NCI-H1048 (cell line): ENCODE measurements at regions not wholly inside any gene's neighbourhood (a gene's known extent, or its start where the extent isn't known, plus 50 kb on each side); places are given as distances from the start of the nearest gene placed in this dataset.

Source experiments
- DNase-seq: peaks from one replicate; lab custom pipeline; 2025; lab: John Stamatoyannopoulos, UW

GRCh38 chr6:14321992-14322772 lies 204.6 kb downstream of the CD83 start:
- DNase-seq = no peak

- no peak for DNase-seq
Measured at GRCh38 chr6:14322841-14323240, 205.3 kb downstream of the CD83 start.

DNA sequence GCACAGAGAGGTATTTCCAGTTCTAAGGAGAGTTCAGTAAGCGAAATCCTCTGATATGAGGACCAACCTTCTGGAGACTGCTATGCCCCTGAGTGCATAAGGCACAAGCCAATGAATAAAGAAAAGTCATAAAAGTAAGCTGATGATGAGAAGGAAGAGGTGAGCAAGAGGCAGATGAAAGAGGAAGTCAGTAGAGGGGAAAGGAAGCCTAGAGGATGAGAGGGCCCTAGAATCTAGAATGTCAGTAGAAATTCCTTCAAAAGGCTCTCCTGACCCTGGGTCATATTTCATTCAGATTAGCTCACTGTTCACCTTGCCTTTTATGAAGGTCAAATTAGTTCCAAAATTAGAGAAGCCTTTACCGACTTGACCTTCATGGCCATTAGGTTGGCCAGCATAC lies 209.2 kb downstream of the CD83 start:
- DNase-seq = no peak

- no peak for DNase-seq
Measured at GRCh38 chr6:14328163-14328562, 210.6 kb downstream of the CD83 start.

DNA sequence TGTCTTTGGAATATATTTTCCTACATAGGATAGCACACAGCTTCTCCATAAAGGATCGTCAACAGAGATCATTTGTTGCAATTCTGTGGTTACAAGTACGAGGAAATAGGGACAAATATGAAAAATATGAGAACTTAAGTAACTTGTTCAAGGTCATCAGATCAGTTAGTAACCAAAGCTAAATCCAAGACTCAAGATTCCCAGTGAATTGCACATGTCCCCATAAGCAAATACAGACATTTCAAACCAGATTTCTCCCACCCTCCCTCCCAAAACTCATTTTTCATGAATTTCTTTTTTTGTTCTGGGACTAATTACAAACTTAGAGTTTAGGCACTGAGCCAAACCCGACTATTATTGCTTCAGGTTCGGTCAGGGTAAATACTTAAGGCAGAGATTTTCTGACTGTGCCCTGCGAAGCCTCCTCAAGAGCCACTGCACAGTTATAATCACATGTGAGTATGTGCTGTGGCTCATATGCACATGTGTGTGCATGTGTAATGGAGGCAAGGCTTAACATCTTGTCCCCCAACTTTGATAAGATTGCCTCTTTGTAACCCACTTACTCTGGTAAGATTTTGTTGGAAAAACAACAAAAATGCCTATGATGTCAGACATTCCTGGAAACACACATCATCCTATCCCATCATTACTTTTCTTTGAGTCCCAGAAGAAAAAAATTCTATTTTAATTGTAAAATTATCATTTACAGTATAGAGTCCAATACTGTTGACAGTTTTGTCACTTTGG lies 216.2 kb downstream of the CD83 start:
- no peak for DNase-seq

DNA sequence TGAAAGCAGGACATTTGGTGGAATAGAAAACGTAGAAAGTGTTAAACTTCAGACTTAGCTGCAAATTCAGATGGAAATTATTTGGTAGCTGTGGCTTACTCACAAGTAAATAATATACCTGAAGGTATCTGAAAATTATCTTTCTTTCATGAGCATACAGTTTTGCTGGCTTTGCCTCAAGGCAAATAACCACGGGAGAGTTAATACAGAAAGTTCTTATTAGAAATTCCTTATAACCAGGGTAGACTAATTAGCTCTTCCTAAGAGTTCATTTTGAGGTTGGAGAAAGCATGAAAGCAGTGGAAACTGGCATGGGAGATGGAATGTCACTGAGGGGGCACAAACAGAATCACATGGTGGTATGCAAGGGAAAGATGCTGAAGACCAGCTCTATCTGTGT lies 217.5 kb downstream of the CD83 start:
- no peak for DNase-seq

DNA sequence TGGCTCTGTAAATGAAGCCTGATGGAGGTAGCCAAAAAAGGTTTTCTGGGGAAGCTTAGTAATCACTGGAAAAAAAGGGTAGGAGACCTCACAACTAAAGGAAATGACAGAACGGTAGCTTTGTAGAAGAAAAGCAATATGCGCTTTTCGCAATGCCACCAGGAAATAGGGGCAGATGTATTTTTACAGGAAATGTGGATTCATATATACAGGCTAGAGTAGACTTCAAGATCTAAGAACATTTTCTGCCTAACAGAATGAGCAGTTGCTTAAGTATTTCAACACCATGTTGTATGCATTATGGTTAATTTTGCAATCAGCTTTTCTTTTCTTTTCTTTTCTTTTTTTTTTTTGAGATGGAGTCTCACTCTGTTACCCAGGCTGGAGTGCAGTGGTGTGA lies 219.6 kb downstream of the CD83 start:
- DNase-seq = no peak

DNA sequence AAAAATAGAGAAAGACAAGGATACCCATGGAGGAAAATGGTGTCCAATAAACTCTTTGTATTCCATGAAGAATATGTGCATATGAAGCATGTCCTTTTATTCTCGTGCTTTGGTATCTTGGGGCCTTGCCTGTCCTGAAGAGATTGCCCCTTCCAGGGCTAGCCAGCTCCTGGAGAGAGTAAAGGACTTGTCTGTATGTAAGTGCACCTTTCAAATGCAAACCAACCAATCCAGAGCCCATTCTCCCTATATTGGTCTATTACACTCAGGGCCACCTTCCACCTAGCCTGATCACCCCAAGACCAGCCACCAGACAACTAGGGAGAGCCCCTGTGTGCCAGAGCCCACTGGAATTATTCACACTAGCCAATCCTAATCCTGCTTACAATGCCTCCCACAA lies 221.6 kb downstream of the CD83 start:
- DNase-seq = no peak

GRCh38 chr6:14339711-14340584 lies 222.4 kb downstream of the CD83 start:
- no peak for DNase-seq

DNA sequence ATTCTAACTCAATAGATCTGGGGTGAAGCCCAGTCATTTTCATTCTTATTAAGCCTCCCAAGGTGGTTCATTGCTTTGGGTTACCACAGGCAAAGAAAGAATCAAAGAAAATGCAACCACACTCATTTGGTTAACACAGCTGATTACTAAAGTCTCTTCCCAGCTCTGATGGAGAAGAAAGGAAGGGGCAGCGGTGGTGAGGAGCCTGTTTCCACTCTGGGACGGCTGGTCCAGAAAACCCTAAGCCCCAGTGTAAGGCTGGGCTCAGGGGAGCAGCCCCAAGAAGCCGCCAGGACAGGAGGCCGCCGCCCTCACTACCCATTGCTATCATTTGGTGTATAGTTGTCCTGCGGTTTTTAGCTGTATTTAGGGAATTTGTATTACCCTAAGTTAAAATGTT lies 226.9 kb downstream of the CD83 start:
- no peak for DNase-seq

- no peak for DNase-seq
Measured at GRCh38 chr6:14348389-14348788, 230.8 kb downstream of the CD83 start.

GRCh38 chr6:14349507-14349906 lies 231.9 kb downstream of the CD83 start:
- no peak for DNase-seq

DNA sequence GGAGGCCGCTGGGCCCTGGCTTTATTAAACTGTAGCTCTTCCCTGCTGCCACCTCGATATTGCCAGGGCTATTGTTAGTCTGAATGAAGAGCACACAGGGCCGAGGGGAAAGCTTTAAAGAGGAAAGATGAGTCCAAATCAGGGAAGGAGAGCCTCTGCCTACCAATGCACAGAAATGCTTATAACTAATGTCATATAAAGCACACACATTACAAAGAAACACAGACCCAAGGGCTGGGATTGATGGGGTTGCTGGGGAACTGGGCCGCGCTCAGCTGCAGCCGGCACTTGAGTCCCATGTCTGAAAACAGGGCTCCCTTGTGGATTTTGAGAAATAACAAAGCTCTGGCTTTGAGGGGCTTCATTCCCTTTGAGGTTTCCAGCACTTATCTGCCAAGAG lies 232.6 kb downstream of the CD83 start:
- no peak for DNase-seq

DNA sequence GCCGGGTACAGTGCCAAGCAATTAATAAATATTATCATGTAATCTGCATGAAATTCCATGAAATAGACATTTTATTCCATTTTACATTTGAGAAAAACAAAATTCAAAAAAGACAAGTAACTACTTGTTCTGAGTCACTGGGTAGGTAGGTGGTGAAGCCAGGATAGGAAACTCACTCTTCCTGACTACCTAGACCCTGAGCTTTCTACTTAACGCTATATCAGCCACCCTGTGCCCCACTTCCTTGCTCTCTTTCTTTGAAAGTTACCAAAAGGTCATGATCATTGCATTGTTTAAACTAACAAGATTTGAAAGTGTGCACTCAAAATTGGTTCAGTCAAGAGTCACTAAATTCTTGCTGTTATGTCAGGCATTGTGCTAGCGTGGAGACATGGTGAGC lies 235.7 kb downstream of the CD83 start:
- no peak for DNase-seq

DNA sequence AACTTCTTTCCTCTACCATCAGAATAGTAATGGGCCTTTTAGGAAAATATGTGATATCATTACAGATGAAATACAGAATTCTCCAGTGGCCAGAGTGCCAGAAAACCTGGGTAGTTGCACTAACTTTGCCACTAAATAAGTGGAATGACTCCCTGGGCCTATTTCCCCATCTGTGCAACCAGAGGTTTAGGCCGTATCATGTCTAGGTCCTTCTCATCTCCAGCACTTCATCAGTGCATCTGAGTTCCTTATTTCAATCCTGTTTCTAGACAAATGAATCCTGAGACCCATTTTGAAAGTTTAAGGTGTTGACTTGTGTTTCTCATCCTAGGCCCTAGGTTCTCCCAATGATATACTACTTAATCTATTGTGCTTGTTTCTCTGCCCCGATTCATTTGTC lies 236.2 kb downstream of the CD83 start:
- DNase-seq = no peak

- DNase-seq = no peak
Measured at GRCh38 chr6:14354919-14355572, 237.5 kb downstream of the CD83 start.

- DNase-seq = no peak
Measured at GRCh38 chr6:14359438-14359837, 241.9 kb downstream of the CD83 start.

- DNase-seq = no peak
Measured at GRCh38 chr6:14360565-14360964, 243.0 kb downstream of the CD83 start.

- no peak for DNase-seq
Measured at GRCh38 chr6:14361297-14361696, 243.7 kb downstream of the CD83 start.

DNA sequence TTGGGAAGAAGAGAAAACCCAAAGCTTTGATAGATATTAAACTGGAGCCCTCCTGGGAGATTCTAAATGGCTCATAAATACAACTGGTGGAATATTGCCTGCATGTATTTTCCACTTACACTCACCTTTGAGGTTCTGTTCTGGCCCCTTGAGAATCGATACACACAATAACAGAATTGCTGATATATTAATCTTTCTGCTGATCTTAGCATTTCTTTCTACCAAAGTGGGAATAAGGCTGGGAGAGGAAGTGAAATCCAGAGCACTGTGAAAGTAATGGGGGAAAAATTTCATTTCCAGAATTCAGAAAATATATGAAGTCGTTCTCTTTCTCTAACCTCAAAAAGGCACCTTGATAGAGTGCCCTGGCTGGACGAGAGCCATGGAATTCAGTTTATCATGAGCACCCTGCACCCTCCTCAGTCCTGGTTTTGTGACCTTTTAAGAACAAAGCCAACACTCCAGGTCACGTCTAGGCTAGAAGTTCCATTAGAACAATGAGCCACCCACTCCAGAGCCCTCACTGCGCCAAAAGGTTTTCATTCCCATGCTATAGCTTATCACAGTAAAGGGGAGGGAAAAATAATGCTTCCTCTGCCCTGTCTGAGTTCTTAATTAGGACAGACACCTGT lies 244.5 kb downstream of the CD83 start:
- no peak for DNase-seq

GRCh38 chr6:14364370-14364769 lies 246.8 kb downstream of the CD83 start:
- DNase-seq = no peak

DNA sequence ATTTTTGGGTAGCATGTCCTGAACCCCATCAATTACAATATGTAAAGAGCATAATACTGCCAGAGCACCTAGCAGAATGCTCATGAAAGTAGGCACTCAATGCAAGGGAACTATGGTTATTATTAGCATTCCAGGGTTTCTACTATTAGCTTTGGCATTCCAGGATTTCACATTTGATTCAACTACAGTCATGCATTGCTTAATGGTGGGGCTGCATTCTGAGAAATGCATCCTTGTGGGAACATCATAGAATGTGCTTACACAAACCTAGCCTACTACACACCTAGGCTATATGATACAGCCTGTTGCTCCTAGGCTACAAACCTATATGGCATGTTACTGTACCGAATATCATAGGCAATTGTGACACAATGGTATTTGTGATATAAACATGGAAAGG lies 247.8 kb downstream of the CD83 start:
- DNase-seq = no peak
